CD14-positive monocyte (primary cell): ENCODE measurements at regions not wholly inside any gene's neighbourhood (a gene's known extent, or its start where the extent isn't known, plus 50 kb on each side); places are given as distances from the start of the nearest gene placed in this dataset.

ENCODE experiments used
- DNase-seq, 3 donors: peaks; one replicate each; pipeline ENCODE4 v3.0.0-alpha.2; 2011 to 2022
- H2AFZ ChIP-seq: 2 replicates; pipeline ENCODE4 v1.6.0; 2012; ENCODE audit warnings: mild to moderate bottlenecking, low read depth, low read length, inconsistent platforms; ENCODE audit not compliant: insufficient read depth, poor library complexity, severe bottlenecking
- H3K27ac ChIP-seq, 2 donors: 1 replicate in 1 of 2; 2 replicates in 1 of 2; pipeline ENCODE4 v1.5.1; 2012 to 2013; ENCODE audit warnings: low read length in 2 of 2, control low read depth in 1 of 2, inconsistent platforms in 1 of 2, low read depth in 1 of 2, mild to moderate bottlenecking in 1 of 2
- H3K27me3 ChIP-seq, 2 donors: one replicate each; pipeline versions ENCODE4 v1.6.0 to v1.6.1; 2011 to 2013; ENCODE audit warnings: low read length in 2 of 2; ENCODE audit not compliant: control insufficient read depth in 2 of 2, insufficient read depth in 2 of 2
- H3K36me3 ChIP-seq, 2 donors: replicated peaks in 1 of 2; 1 replicate in 1 of 2; 2 replicates in 1 of 2; pipeline versions ENCODE4 v1.5.1 to v1.6.1; 2012 to 2013; ENCODE audit warnings: low read length in 2 of 2, control low read depth in 1 of 2, inconsistent platforms in 1 of 2, mild to moderate bottlenecking in 1 of 2; ENCODE audit not compliant: insufficient read depth in 2 of 2, control insufficient read depth in 1 of 2
- H3K4me1 ChIP-seq, 2 donors: 1 replicate in 1 of 2; 2 replicates in 1 of 2; pipeline versions ENCODE4 v1.5.1 to v1.6.1; 2012 to 2013; ENCODE audit warnings: low read length in 2 of 2, control low read depth in 1 of 2, inconsistent platforms in 1 of 2, mild to moderate bottlenecking in 1 of 2, moderate library complexity in 1 of 2; ENCODE audit not compliant: insufficient read depth in 2 of 2, control insufficient read depth in 1 of 2
- H3K4me2 ChIP-seq: replicated peaks from 2 replicates; pipeline ENCODE3; 2012; ENCODE audit warnings: low read length, moderate library complexity, mild to moderate bottlenecking; ENCODE audit not compliant: poor library complexity, severe bottlenecking; ENCODE audit errors: extremely low read depth
- H3K4me3 ChIP-seq, 3 experiments: fragments of 200-600 bp in 1 of 3; sonication (generic) in 1 of 3; replicated peaks in 1 of 3; 1 replicate in 2 of 3; 2 replicates in 1 of 3; pipeline ENCODE4 v1.5.1; 2011 to 2013; ENCODE audit warnings: low read length in 3 of 3, mild to moderate bottlenecking in 3 of 3, control low read depth in 2 of 3, low read depth in 2 of 3, inconsistent platforms in 1 of 3, moderate library complexity in 1 of 3
- H3K79me2 ChIP-seq: 2 replicates; pipeline ENCODE4 v1.6.0; 2012; ENCODE audit warnings: mild to moderate bottlenecking, control low read depth, inconsistent platforms, low read length, moderate library complexity; ENCODE audit not compliant: insufficient read depth
- H3K9ac ChIP-seq: 2 replicates; pipeline ENCODE4 v1.6.0; 2017; ENCODE audit warnings: low read length, mild to moderate bottlenecking; ENCODE audit not compliant: insufficient read depth, poor library complexity, severe bottlenecking
- H3K9me3 ChIP-seq, 2 donors: replicated peaks in 1 of 2; 1 replicate in 1 of 2; 2 replicates in 1 of 2; pipeline versions ENCODE4 v1.5.1 to v1.6.1; 2012 to 2013; ENCODE audit warnings: low read length in 2 of 2, control low read depth in 1 of 2; ENCODE audit not compliant: control insufficient read depth in 1 of 2, insufficient read depth in 1 of 2
- H4K20me1 ChIP-seq: 2 replicates; pipeline ENCODE4 v1.6.0; 2012; ENCODE audit warnings: mild to moderate bottlenecking, low read length, control low read depth, moderate library complexity; ENCODE audit not compliant: insufficient read depth
- H3K27ac Mint-ChIP-seq, 7 donors: one replicate each; pipeline ENCODE4 v1.8.0; 2020; ENCODE audit warnings: mild to moderate bottlenecking in 7 of 7, mixed read lengths in 7 of 7, moderate library complexity in 6 of 7, inconsistent platforms in 2 of 7
- H3K27me3 Mint-ChIP-seq, 3 donors: one replicate each; pipeline ENCODE4 v1.8.0; 2021 to 2022; ENCODE audit warnings: low read depth in 3 of 3, mild to moderate bottlenecking in 3 of 3, mixed read lengths in 3 of 3, moderate library complexity in 3 of 3, inconsistent platforms in 1 of 3
- H3K36me3 Mint-ChIP-seq, 2 donors: one replicate each; pipeline ENCODE4 v1.8.0; 2020; ENCODE audit warnings: mixed read lengths in 2 of 2, inconsistent platforms in 1 of 2, mild to moderate bottlenecking in 1 of 2
- H3K4me1 Mint-ChIP-seq: one replicate; pipeline ENCODE4 v1.8.0; 2020; ENCODE audit warnings: mild to moderate bottlenecking, mixed read lengths
- H3K4me3 Mint-ChIP-seq, 2 donors: one replicate each; pipeline ENCODE4 v1.8.0; 2020; ENCODE audit warnings: mild to moderate bottlenecking in 2 of 2, mixed read lengths in 2 of 2, moderate library complexity in 1 of 2
- H3K9me3 Mint-ChIP-seq, 7 donors: one replicate each; pipeline ENCODE4 v1.8.0; 2020 to 2022; ENCODE audit warnings: mixed read lengths in 7 of 7, mild to moderate bottlenecking in 6 of 7, moderate library complexity in 6 of 7, inconsistent platforms in 2 of 7
- WGBS: methylation state at CpG from one replicate; pipeline ENCODE4 v1.1.5; 2013; ENCODE audit warnings: missing lambda C conversion rate; ENCODE audit not compliant: insufficient coverage; 5-methylcytosine and 5-hydroxymethylcytosine counted together
- intact Hi-C, 2 donors: fragments of 100-400 bp; cut with micrococcal nuclease; formaldehyde crosslinking; loops; one replicate each; pipeline versions ENCODE4 v1.15.0 to v1.15.1; 2023
- TF ChIP-seq, protein P1 (sequence below): fragments of 200-600 bp; IDR thresholded peaks from one replicate; pipeline ENCODE4 v1.8.0; 2022; ENCODE audit warnings: antibody characterized with exemption, mild to moderate bottlenecking

DNA sequence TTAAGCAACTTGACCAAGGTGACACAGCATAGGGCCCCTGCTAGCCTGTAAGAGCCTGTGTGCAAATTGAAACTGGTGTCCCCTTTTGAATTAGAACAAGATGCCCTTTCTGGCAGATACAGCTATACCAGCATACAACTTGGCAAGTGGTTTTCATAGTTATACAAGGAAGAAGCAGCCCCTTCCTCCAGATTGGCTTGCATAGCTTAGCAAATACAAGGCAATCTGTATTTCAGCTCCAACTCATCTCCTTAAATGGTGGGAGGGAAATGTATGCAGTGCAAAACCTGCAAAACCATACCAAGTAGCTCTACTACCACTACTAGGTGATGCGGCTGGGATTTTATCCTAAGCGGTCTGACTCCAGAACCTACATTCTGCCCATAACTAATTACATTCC, 427.1 kb downstream of the HAPSTR1 start:
- Mint-ChIP-seq H3K4me3 (no peak overlapping the region), H3K27ac (no peak overlapping the region), H3K36me3 (no peaks in the 10 kb centered on the region), H3K9me3 (peaks cover 0 to 4% (median 0%) of the 10 kb centered on the region in 7 donors), H3K4me1 (no peaks in the 10 kb centered on the region), H3K27me3 (peaks cover 0 to 2% (median 0%) of the 10 kb centered on the region in 3 donors)
- DNase-seq: no peak
- TF ChIP-seq, protein P1, sequence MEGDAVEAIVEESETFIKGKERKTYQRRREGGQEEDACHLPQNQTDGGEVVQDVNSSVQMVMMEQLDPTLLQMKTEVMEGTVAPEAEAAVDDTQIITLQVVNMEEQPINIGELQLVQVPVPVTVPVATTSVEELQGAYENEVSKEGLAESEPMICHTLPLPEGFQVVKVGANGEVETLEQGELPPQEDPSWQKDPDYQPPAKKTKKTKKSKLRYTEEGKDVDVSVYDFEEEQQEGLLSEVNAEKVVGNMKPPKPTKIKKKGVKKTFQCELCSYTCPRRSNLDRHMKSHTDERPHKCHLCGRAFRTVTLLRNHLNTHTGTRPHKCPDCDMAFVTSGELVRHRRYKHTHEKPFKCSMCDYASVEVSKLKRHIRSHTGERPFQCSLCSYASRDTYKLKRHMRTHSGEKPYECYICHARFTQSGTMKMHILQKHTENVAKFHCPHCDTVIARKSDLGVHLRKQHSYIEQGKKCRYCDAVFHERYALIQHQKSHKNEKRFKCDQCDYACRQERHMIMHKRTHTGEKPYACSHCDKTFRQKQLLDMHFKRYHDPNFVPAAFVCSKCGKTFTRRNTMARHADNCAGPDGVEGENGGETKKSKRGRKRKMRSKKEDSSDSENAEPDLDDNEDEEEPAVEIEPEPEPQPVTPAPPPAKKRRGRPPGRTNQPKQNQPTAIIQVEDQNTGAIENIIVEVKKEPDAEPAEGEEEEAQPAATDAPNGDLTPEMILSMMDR: no peak
- Histone ChIP-seq H3K27ac (no peak overlapping the region), H3K4me1 (no peaks in the 10 kb centered on the region), H3K9ac (no peak overlapping the region), H4K20me1 (no peaks in the 10 kb centered on the region), H2AFZ (no peak overlapping the region), H3K27me3 (no peaks in the 10 kb centered on the region), H3K4me2 (no peak overlapping the region), H3K79me2 (no peaks in the 10 kb centered on the region), H3K36me3 (no peaks in the 10 kb centered on the region), H3K4me3 (no peak overlapping the region), H3K9me3 (no peaks in the 10 kb centered on the region)
- no CpG with 5 or more reads among the region's 2 CpGs for WGBS
- intact Hi-C loops: no loop called here

GRCh38 chr16:9521749-9522370, 430.4 kb downstream of the HAPSTR1 start:
- Mint-ChIP-seq H3K27ac (no peak overlapping the region), H3K4me3 (no peak overlapping the region), H3K27me3 (peaks cover 0 to under 1% (median 0%) of the 10 kb centered on the region in 3 donors), H3K4me1 (no peaks in the 10 kb centered on the region), H3K36me3 (no peaks in the 10 kb centered on the region), H3K9me3 (peaks cover 0 to 5% (median 3%) of the 10 kb centered on the region in 7 donors)
- no peak overlapping the region for H3K27ac ChIP-seq
- WGBS: 73% methylated on average over 3 of the region's 7 CpGs
- H3K4me2 ChIP-seq: no peak overlapping the region
- no peak overlapping the region for H3K9ac ChIP-seq
- H3K4me1 ChIP-seq: no peaks in the 10 kb centered on the region
- no peak overlapping the region for H3K4me3 ChIP-seq
- intact Hi-C loops: no loop called here
- H3K36me3 ChIP-seq: no peaks in the 10 kb centered on the region
- H3K27me3 ChIP-seq: no peaks in the 10 kb centered on the region
- no peaks in the 10 kb centered on the region for H3K9me3 ChIP-seq
- TF ChIP-seq, protein P1: no peak
- H2AFZ ChIP-seq: no peak overlapping the region
- H4K20me1 ChIP-seq: no peaks in the 10 kb centered on the region
- no peak for DNase-seq
- H3K79me2 ChIP-seq: no peaks in the 10 kb centered on the region
